ENCODE measurements at regions not wholly inside any gene's neighbourhood (a gene's known extent, or its start where the extent isn't known, plus 50 kb on each side); places are given as distances from the start of the nearest gene placed in this dataset.

DNA sequence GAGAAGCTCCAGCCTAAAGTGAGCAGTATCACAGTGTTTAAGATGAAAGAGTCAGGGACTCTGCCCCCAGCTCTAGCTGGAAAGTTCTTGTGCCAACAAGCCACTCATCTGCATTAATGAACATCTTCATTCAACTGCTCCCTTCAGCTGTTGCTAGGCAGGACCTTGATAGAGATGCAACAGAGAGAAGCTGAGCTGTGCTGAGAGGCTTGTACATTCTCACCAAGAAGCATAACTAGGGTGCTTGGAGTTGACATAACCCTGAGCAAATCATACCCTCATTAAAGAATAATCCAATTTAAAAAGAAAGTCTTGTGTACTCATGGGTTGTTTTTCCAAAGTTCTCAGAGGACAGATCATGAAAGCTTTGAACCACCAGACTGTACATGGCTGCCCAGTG, 63.2 kb downstream of the ATXN3L start:
- no peak for TF ChIP-seq GABPA (IDR thresholded peaks at IDR 0.05; ENCODE audit: low read depth)
- no peak for TF ChIP-seq PBX3 (IDR thresholded peaks at IDR 0.05)
- no peak for TF ChIP-seq POLR2AphosphoS5 (IDR thresholded peaks at IDR 0.05; ENCODE audit: low read depth, low read length)
- TF ChIP-seq SMC3 (IDR thresholded peaks at IDR 0.05; ENCODE audit: low read depth, low read length), result no peak
- no peak for TF ChIP-seq CTCF (IDR thresholded peaks at IDR 0.05)
- TF ChIP-seq TAF1 (IDR thresholded peaks at IDR 0.05; ENCODE audit: borderline replicate concordance, low read depth, low read length), result no peak
- no peak for TF ChIP-seq JUND (IDR thresholded peaks at IDR 0.05)
- no peak for TF ChIP-seq MXI1 (IDR thresholded peaks at IDR 0.05; ENCODE audit: low read depth, low read length)
- TF ChIP-seq EZH2phosphoT487 (IDR thresholded peaks at IDR 0.05; ENCODE audit: borderline replicate concordance, low read depth), result no peak
- TF ChIP-seq, protein P1, sequence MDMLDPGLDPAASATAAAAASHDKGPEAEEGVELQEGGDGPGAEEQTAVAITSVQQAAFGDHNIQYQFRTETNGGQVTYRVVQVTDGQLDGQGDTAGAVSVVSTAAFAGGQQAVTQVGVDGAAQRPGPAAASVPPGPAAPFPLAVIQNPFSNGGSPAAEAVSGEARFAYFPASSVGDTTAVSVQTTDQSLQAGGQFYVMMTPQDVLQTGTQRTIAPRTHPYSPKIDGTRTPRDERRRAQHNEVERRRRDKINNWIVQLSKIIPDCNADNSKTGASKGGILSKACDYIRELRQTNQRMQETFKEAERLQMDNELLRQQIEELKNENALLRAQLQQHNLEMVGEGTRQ (IDR thresholded peaks at IDR 0.05; ENCODE audit: borderline replicate concordance, low read depth, low read length), result no peak
